HFF-Myc (cell line): ENCODE measurements at regions not wholly inside any gene's neighbourhood (a gene's known extent, or its start where the extent isn't known, plus 50 kb on each side); places are given as distances from the start of the nearest gene placed in this dataset.

Source experiments
- DNase-seq: peaks from one replicate; pipeline ENCODE4 v3.0.0-alpha.2; 2011; ENCODE audit warnings: low read depth; ENCODE audit errors: extremely low read depth
- H3K4me3 ChIP-seq: replicated peaks from 2 replicates; pipeline ENCODE4 v1.5.1; 2011; ENCODE audit warnings: low read depth, mild to moderate bottlenecking, control low read depth, low read length
- TF ChIP-seq, protein P1 (sequence below): IDR thresholded peaks from 2 replicates; pipeline ENCODE4 v1.5.1; 2012; ENCODE audit warnings: mild to moderate bottlenecking, low read depth, low read length, control low read depth; ENCODE audit errors: missing control alignments

- no peak overlapping the region for H3K4me3 ChIP-seq
- DNase-seq, result no peak
- TF ChIP-seq, protein P1, sequence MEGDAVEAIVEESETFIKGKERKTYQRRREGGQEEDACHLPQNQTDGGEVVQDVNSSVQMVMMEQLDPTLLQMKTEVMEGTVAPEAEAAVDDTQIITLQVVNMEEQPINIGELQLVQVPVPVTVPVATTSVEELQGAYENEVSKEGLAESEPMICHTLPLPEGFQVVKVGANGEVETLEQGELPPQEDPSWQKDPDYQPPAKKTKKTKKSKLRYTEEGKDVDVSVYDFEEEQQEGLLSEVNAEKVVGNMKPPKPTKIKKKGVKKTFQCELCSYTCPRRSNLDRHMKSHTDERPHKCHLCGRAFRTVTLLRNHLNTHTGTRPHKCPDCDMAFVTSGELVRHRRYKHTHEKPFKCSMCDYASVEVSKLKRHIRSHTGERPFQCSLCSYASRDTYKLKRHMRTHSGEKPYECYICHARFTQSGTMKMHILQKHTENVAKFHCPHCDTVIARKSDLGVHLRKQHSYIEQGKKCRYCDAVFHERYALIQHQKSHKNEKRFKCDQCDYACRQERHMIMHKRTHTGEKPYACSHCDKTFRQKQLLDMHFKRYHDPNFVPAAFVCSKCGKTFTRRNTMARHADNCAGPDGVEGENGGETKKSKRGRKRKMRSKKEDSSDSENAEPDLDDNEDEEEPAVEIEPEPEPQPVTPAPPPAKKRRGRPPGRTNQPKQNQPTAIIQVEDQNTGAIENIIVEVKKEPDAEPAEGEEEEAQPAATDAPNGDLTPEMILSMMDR, result no peak
These were observed 100.1 kb downstream of the HLX start for GRCh38 chr1:220979371-220979770.

GRCh38 chr1:220982686-220983085 is 103.4 kb downstream of the HLX start:
- no peak for DNase-seq
- no peak overlapping the region for H3K4me3 ChIP-seq
- TF ChIP-seq, protein P1, result no peak

GRCh38 chr1:220983877-220984635 is 104.8 kb downstream of the HLX start:
- H3K4me3 ChIP-seq, result no peak overlapping the region
- no peak for DNase-seq
- TF ChIP-seq, protein P1, result peak; percentile 24

DNA sequence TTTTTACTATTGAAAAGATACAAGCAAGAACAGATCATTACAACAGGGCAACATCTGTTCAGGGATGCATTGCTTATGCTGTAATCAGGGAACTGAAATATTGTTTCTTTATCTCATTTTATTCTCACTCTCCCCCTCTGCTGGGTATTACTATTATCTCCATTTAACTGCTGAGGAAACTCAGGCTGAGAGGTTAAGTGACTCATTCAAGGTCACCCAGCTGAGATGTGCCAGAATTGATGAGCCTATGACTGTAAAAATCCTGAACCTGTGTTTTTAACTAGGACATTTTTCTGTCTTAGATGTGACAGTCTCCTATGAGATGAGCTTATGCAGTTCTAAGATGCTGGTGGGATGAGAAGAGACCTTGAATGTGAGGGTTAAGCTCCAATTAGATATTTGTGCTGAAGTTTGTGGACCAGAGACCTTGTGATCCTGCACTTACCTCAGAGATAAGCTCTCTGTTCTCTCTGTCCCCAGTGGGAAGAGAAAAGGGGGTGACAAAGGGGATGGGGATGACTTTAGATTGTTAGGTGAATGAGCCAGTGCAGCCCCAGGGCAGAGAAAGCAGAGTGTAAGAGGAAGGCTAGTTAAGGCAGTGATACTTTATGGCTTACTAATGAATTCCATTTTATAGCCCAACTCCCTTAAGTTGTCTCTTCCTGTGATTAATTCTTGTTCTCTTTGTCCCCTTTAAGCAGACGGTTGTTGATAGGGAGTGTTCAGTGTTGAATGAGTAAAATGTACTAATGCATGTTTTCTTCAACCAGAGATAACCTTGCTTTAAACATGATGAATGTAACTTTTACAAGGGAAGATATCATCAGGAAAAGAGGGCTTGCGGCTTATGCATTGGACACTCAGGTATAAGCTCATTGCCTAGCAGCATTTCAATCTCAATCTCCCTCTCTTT is 111.4 kb downstream of the HLX start:
- H3K4me3 ChIP-seq, result no peak overlapping the region
- TF ChIP-seq, protein P1, result peak; percentile 12
- DNase-seq, result peak; percentile 62

DNA sequence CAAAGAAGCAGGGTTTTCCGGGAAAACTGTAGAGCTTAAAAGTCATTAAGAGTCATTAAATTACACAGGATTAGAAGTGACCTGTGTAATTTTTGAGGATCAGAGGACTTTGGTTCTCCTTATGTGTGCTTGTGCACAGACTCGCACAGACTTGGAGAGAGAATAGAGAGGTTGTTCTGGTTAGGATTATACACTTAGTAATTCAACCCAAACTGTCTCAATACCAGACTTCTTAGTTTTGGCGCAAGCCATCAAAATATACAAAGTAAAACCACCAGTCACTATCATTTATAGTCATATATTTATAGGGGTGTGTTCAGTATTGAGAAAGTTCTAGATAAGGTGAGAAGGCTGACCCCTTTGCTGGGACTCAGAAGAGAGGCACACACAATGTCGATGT is 112.3 kb downstream of the HLX start:
- TF ChIP-seq, protein P1, result no peak
- DNase-seq, result no peak
- H3K4me3 ChIP-seq, result no peak overlapping the region

GRCh38 chr1:220991959-220992704 is 112.9 kb downstream of the HLX start:
- no peak for DNase-seq
- TF ChIP-seq, protein P1, result no peak
- H3K4me3 ChIP-seq, result no peak overlapping the region
